HG03108 (cell line): ENCODE measurements at regions not wholly inside any gene's neighbourhood (a gene's known extent, or its start where the extent isn't known, plus 50 kb on each side); places are given as distances from the start of the nearest gene placed in this dataset.
"Not testable (repeated sequence)": the region's sequence is repeated elsewhere in the genome, so short reads cannot be mapped to it uniquely, and the experiment has no call there.

Experiments used
- ATAC-seq: cut with Tn5 transposase; IDR thresholded peaks from one replicate; pipeline ENCODE4 v1.9.1; 2021; ENCODE audit warnings: moderate library complexity; ENCODE audit not compliant: unreplicated experiment

GRCh38 chr4:85153221-85153620 lies 186.7 kb upstream of the WDFY3 start:
- no peak for ATAC-seq

- no peak for ATAC-seq
Measured at GRCh38 chr4:85154591-85154990, 188.1 kb upstream of the WDFY3 start.

- no peak for ATAC-seq
Measured at GRCh38 chr4:85165808-85166207, 199.3 kb upstream of the WDFY3 start.

GRCh38 chr4:85166318-85166717 lies 199.8 kb upstream of the WDFY3 start:
- ATAC-seq = no peak

GRCh38 chr4:85168234-85168834 lies 201.8 kb upstream of the WDFY3 start:
- ATAC-seq = no peak

- ATAC-seq = no peak
Measured at GRCh38 chr4:85170241-85170640, 203.8 kb upstream of the WDFY3 start.

- no peak for ATAC-seq
Measured at GRCh38 chr4:85175190-85175589, 208.7 kb upstream of the WDFY3 start.

- no peak for ATAC-seq
Measured at GRCh38 chr4:85177092-85177491, 210.6 kb upstream of the WDFY3 start.

- no peak for ATAC-seq
Measured at GRCh38 chr4:85177679-85178078, 211.2 kb upstream of the WDFY3 start.

GRCh38 chr4:85180533-85180932 lies 214.0 kb upstream of the WDFY3 start:
- ATAC-seq = no peak

GRCh38 chr4:85187106-85187505 lies 220.6 kb upstream of the WDFY3 start:
- no peak for ATAC-seq

- not testable (repeated sequence) for ATAC-seq
Measured at GRCh38 chr4:85196015-85196414, 229.5 kb upstream of the WDFY3 start.

GRCh38 chr4:85200106-85200505 lies 233.6 kb upstream of the WDFY3 start:
- ATAC-seq = no peak

GRCh38 chr4:85209161-85209560 lies 242.7 kb upstream of the WDFY3 start:
- no peak for ATAC-seq

- no peak for ATAC-seq
Measured at GRCh38 chr4:85210353-85210752, 243.9 kb upstream of the WDFY3 start.

GRCh38 chr4:85216571-85216970 lies 250.1 kb upstream of the WDFY3 start:
- ATAC-seq = not testable (repeated sequence)

- no peak for ATAC-seq
Measured at GRCh38 chr4:85218756-85219155, 252.3 kb upstream of the WDFY3 start.

- ATAC-seq = no peak
Measured at GRCh38 chr4:85221606-85222005, 253.3 kb upstream of the ARHGAP24 start.

- ATAC-seq = no peak
Measured at GRCh38 chr4:85222561-85222960, 252.4 kb upstream of the ARHGAP24 start.

GRCh38 chr4:85228264-85228663 lies 246.7 kb upstream of the ARHGAP24 start:
- ATAC-seq = no peak

GRCh38 chr4:85233516-85233915 lies 241.4 kb upstream of the ARHGAP24 start:
- ATAC-seq = no peak

- ATAC-seq = no peak
Measured at GRCh38 chr4:85243857-85244256, 231.1 kb upstream of the ARHGAP24 start.

- no peak for ATAC-seq
Measured at GRCh38 chr4:85244638-85245037, 230.3 kb upstream of the ARHGAP24 start.
